DND-41 (cell line): ENCODE measurements at regions not wholly inside any gene's neighbourhood (a gene's known extent, or its start where the extent isn't known, plus 50 kb on each side); places are given as distances from the start of the nearest gene placed in this dataset.

Source experiments
- ATAC-seq: fragments of 200-7000 bp; cut with Tn5 transposase; 3 replicates; pipeline ENCODE4 v1.9.1; 2021; ENCODE audit warnings: low read depth; ENCODE audit not compliant: insufficient read depth
- DNase-seq: peaks from one replicate; pipeline ENCODE4 v3.0.0-alpha.2; 2020
- H2AFZ ChIP-seq: 2 replicates; pipeline ENCODE4 v1.6.0; 2012; ENCODE audit warnings: low read depth, low read length
- H3K27ac ChIP-seq: 2 replicates; pipeline ENCODE4 v1.5.1; 2012; ENCODE audit warnings: low read length, inconsistent platforms
- H3K27me3 ChIP-seq: fragments of 200-600 bp; sonication (generic); 2 replicates; pipeline ENCODE4 v1.6.0; 2012; ENCODE audit warnings: low read length, mild to moderate bottlenecking, inconsistent platforms; ENCODE audit not compliant: insufficient read depth, poor library complexity
- H3K36me3 ChIP-seq: 2 replicates; pipeline ENCODE4 v1.5.1; 2012; ENCODE audit warnings: low read length, inconsistent platforms; ENCODE audit not compliant: insufficient read depth
- H3K4me1 ChIP-seq: 2 replicates; pipeline ENCODE4 v1.5.1; 2012; ENCODE audit warnings: mild to moderate bottlenecking, low read length; ENCODE audit not compliant: insufficient read depth
- H3K4me2 ChIP-seq: 2 replicates; pipeline ENCODE4 v1.6.0; 2012; ENCODE audit warnings: mild to moderate bottlenecking, moderate library complexity, low read length, inconsistent platforms; ENCODE audit not compliant: insufficient read depth
- H3K4me3 ChIP-seq, 2 experiments: fragments of 200-600 bp in 1 of 2; shearing (Covaris generic) in 1 of 2; 2 replicates each; pipeline ENCODE4 v1.5.1; 2012 to 2016; ENCODE audit warnings: inconsistent platforms in 2 of 2, low read length in 2 of 2, mild to moderate bottlenecking in 2 of 2, low read depth in 1 of 2, moderate library complexity in 1 of 2
- H3K79me2 ChIP-seq: 2 replicates; pipeline ENCODE4 v1.6.0; 2012; ENCODE audit warnings: low read length, inconsistent platforms; ENCODE audit not compliant: insufficient read depth
- H3K9ac ChIP-seq: 2 replicates; pipeline ENCODE4 v1.6.0; 2012; ENCODE audit warnings: low read depth, mild to moderate bottlenecking, inconsistent platforms, low read length, moderate library complexity
- H3K9me3 ChIP-seq: 2 replicates; pipeline ENCODE4 v1.5.1; 2012; ENCODE audit warnings: low read length, moderate library complexity, mild to moderate bottlenecking, inconsistent platforms; ENCODE audit not compliant: insufficient read depth, severe bottlenecking
- H4K20me1 ChIP-seq: 2 replicates; pipeline ENCODE4 v1.6.0; 2012; ENCODE audit warnings: low read length; ENCODE audit not compliant: insufficient read depth
- EZH2 ChIP-seq: IDR thresholded peaks from 3 replicates; pipeline ENCODE4 v1.6.1; 2012; ENCODE audit warnings: borderline replicate concordance, low read depth, mild to moderate bottlenecking, moderate library complexity, low read length, inconsistent platforms; ENCODE audit not compliant: severe bottlenecking
- TF ChIP-seq, protein P1 (sequence below): IDR thresholded peaks from 2 replicates; pipeline ENCODE4 v1.5.1; 2012; ENCODE audit warnings: borderline replicate concordance, low read length, moderate library complexity, mild to moderate bottlenecking; ENCODE audit not compliant: poor library complexity, severe bottlenecking; ENCODE audit errors: extremely low read depth

DNA sequence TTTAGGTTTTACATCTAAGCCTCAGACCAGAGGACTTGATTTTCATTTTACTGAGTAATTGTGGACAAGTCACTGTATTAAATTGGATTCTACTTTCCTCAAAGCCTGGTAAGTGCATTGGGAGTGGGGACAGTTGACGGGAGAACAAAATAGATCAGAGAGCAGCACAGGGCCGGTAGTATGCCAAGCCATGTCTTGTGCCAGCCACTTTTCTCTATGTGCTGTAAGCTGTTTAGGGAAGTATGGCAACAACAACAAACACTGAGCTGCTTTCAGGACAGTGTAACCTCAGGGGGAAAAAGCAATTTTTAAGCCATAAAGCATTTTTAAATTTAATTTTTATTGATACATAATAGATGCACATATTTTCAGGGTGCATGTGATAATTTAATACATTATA lies 365.9 kb upstream of the IGFBP3 start:
- no peak for TF ChIP-seq EZH2
- no peak overlapping the region for H3K4me3 ChIP-seq
- H3K9ac ChIP-seq, result no peak overlapping the region
- no peaks in the 10 kb centered on the region for H3K79me2 ChIP-seq
- H3K9me3 ChIP-seq, result no peaks in the 10 kb centered on the region
- H3K36me3 ChIP-seq, result no peaks in the 10 kb centered on the region
- H3K4me2 ChIP-seq, result no peak overlapping the region
- H4K20me1 ChIP-seq, result no peaks in the 10 kb centered on the region
- H3K27me3 ChIP-seq, result no peaks in the 10 kb centered on the region
- no peak overlapping the region for H3K27ac ChIP-seq
- no peak for ATAC-seq
- H3K4me1 ChIP-seq, result no peaks in the 10 kb centered on the region
- no peak for DNase-seq
- no peak overlapping the region for H2AFZ ChIP-seq

DNA sequence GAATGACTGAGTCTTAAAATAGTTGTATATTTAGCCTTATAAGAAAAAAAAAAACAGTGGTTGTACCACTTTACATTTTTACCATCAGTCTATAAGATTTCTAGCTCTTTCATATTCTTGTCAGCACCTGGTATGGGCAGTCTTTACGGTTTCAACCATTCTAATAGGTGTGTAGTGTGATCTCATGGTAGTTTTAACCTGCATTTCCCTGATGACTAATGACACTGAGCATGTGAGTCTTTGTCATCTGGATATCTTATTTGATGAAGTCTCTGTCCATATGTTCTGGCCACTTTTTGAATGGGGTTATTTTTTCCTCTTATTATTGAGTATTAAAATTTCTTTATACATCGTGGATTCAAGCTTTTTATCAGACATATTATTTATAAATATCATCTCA lies 365.3 kb upstream of the IGFBP3 start:
- Histone ChIP-seq H3K4me3 (no peak overlapping the region), H3K4me2 (no peak overlapping the region), H3K27ac (no peak overlapping the region), H3K27me3 (no peaks in the 10 kb centered on the region), H3K36me3 (no peaks in the 10 kb centered on the region), H3K4me1 (no peaks in the 10 kb centered on the region), H4K20me1 (no peaks in the 10 kb centered on the region), H3K9me3 (no peaks in the 10 kb centered on the region), H3K79me2 (no peaks in the 10 kb centered on the region), H2AFZ (no peak overlapping the region), H3K9ac (no peak overlapping the region)
- TF ChIP-seq EZH2, result no peak
- TF ChIP-seq, protein P1, sequence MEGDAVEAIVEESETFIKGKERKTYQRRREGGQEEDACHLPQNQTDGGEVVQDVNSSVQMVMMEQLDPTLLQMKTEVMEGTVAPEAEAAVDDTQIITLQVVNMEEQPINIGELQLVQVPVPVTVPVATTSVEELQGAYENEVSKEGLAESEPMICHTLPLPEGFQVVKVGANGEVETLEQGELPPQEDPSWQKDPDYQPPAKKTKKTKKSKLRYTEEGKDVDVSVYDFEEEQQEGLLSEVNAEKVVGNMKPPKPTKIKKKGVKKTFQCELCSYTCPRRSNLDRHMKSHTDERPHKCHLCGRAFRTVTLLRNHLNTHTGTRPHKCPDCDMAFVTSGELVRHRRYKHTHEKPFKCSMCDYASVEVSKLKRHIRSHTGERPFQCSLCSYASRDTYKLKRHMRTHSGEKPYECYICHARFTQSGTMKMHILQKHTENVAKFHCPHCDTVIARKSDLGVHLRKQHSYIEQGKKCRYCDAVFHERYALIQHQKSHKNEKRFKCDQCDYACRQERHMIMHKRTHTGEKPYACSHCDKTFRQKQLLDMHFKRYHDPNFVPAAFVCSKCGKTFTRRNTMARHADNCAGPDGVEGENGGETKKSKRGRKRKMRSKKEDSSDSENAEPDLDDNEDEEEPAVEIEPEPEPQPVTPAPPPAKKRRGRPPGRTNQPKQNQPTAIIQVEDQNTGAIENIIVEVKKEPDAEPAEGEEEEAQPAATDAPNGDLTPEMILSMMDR, result no peak
- DNase-seq (no peak), ATAC-seq (no peak)

DNA sequence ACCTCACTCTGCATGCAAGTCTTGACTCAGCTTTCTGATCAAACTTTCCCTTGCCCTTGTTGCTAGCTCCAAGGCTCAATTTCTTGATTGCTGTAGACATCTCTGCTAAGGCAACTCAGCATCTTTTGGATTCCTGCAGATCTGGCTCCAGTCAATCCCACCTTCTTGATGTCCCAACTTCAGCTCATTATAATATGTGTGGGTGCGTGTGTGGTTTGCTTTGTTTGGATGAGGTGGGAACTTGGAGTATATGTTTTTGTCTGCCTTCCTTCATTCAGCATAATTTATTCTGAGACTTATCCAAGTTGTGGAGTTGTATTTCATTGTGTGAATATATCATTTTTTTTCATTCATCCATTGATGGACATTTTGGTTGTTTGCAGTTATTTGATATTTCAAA lies 364.8 kb upstream of the IGFBP3 start:
- no peak for TF ChIP-seq EZH2
- TF ChIP-seq, protein P1, result no peak
- no peak overlapping the region for H3K4me3 ChIP-seq
- H3K27me3 ChIP-seq, result no peaks in the 10 kb centered on the region
- H3K4me2 ChIP-seq, result no peak overlapping the region
- no peaks in the 10 kb centered on the region for H3K4me1 ChIP-seq
- H4K20me1 ChIP-seq, result no peaks in the 10 kb centered on the region
- no peak for DNase-seq
- no peaks in the 10 kb centered on the region for H3K9me3 ChIP-seq
- H3K9ac ChIP-seq, result no peak overlapping the region
- no peaks in the 10 kb centered on the region for H3K36me3 ChIP-seq
- H3K79me2 ChIP-seq, result no peaks in the 10 kb centered on the region
- H3K27ac ChIP-seq, result no peak overlapping the region
- no peak for ATAC-seq
- no peak overlapping the region for H2AFZ ChIP-seq

DNA sequence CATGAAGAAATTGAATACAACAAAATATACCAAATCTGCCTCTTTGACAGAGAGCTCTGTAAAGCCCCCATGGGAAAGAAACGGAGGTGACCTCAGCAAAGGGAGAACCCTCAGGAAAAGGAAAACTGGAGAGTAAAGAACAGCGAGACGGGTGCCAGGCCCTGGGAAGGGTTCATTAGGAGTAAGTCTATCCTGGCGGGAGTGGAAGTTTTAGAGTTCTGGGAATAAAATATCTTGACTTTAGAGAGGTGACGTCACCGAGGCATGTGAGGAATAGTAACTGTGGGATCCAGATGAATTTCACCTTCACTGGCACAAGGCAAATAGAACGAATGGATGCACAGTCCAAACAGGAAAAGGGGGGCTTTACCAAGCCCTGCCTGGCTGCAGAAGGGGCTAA lies 362.8 kb upstream of the IGFBP3 start:
- H3K4me1 ChIP-seq, result no peaks in the 10 kb centered on the region
- H3K9me3 ChIP-seq, result no peaks in the 10 kb centered on the region
- no peaks in the 10 kb centered on the region for H3K36me3 ChIP-seq
- H3K4me2 ChIP-seq, result no peak overlapping the region
- H4K20me1 ChIP-seq, result no peaks in the 10 kb centered on the region
- H3K9ac ChIP-seq, result no peak overlapping the region
- DNase-seq, result no peak
- ATAC-seq, result no peak
- TF ChIP-seq EZH2, result no peak
- TF ChIP-seq, protein P1, result no peak
- H2AFZ ChIP-seq, result no peak overlapping the region
- no peaks in the 10 kb centered on the region for H3K79me2 ChIP-seq
- no peaks in the 10 kb centered on the region for H3K27me3 ChIP-seq
- H3K4me3 ChIP-seq, result no peak overlapping the region
- no peak overlapping the region for H3K27ac ChIP-seq
